Aorta (tissue), 5 donors: ENCODE measurements at regions not wholly inside any gene's neighbourhood (a gene's known extent, or its start where the extent isn't known, plus 50 kb on each side); places are given as distances from the start of the nearest gene placed in this dataset.
A peak's percentile ranks its signal among the peaks of the same experiment; 100 is the strongest.
"Not testable (repeated sequence)": the region's sequence is repeated elsewhere in the genome, so short reads cannot be mapped to it uniquely, and the experiment has no call there.

ENCODE experiments used
- ATAC-seq: fragments of 200-7000 bp; cut with Tn5 transposase; one replicate; pipeline ENCODE4 v1.9.1; 2022; ENCODE audit warnings: moderate library complexity; ENCODE audit not compliant: low FRiP score
- DNase-seq, 2 donors: peaks; one replicate each; pipeline ENCODE4 v3.0.0-alpha.2; 2020
- H3K27ac ChIP-seq, 2 donors: one replicate each; pipeline ENCODE4 v1.5.1; 2013; ENCODE audit warnings: low read length in 2 of 2, mild to moderate bottlenecking in 2 of 2, moderate library complexity in 2 of 2, control low read depth in 1 of 2, inconsistent platforms in 1 of 2, low read depth in 1 of 2
- H3K27me3 ChIP-seq, 2 donors: one replicate each; pipeline ENCODE4 v1.6.1; 2013; ENCODE audit warnings: control low read depth in 1 of 2, low read length in 1 of 2, mild to moderate bottlenecking in 1 of 2, moderate library complexity in 1 of 2; ENCODE audit not compliant: insufficient read depth in 2 of 2, control insufficient read depth in 1 of 2
- H3K36me3 ChIP-seq, 2 donors: one replicate each; pipeline ENCODE4 v1.6.1; 2013; ENCODE audit warnings: control low read depth in 1 of 2, low read length in 1 of 2, mild to moderate bottlenecking in 1 of 2; ENCODE audit not compliant: insufficient read depth in 2 of 2, control insufficient read depth in 1 of 2
- H3K4me1 ChIP-seq, 2 donors: one replicate each; pipeline ENCODE4 v1.6.1; 2013; ENCODE audit warnings: low read length in 2 of 2, control low read depth in 1 of 2, mild to moderate bottlenecking in 1 of 2, moderate library complexity in 1 of 2; ENCODE audit not compliant: insufficient read depth in 2 of 2, control insufficient read depth in 1 of 2
- H3K4me3 ChIP-seq, 2 donors: one replicate each; pipeline ENCODE4 v1.5.1; 2013; ENCODE audit warnings: low read length in 2 of 2, control low read depth in 1 of 2, mild to moderate bottlenecking in 1 of 2
- H3K9me3 ChIP-seq: one replicate; pipeline ENCODE4 v1.6.1; 2013; ENCODE audit warnings: mild to moderate bottlenecking, low read length; ENCODE audit not compliant: control insufficient read depth
- WGBS, 2 donors: extraction: QIAGEN DNeasy Blood & Tissue Kit; methylation state at CpG; one replicate each; pipeline ENCODE4 v1.1.7; 2013; 5-methylcytosine and 5-hydroxymethylcytosine counted together
- intact Hi-C, 2 donors: fragments of 100-400 bp; cut with DNase I; formaldehyde crosslinking; loops; one replicate each; pipeline versions ENCODE4 v1.14.2 to v1.15.0; 2022
- donor health status: healthy with polysubstance abuse.
- donor health status: Bipolar disorder and iron deficiency.
- donor health status: DM: no; HTN: no; CAD: no.
- donor health status: DM: no; HTN: no; CAD: no.
- donor health status: DM: yes; HTN: yes; CAD: no.

GRCh38 chr10:38430242-38430641, 336.1 kb downstream of the ZNF37A start:
- DNase-seq, H3K27me3 ChIP-seq, H3K9me3 ChIP-seq, H3K4me3 ChIP-seq, H3K36me3 ChIP-seq, H3K4me1 ChIP-seq, intact Hi-C loops, ATAC-seq, H3K27ac ChIP-seq: not testable (repeated sequence)
- 96 to 100% methylated on average over 1 to 2 of the region's 2 CpGs for WGBS, 2 donors

- H3K27me3 ChIP-seq, ATAC-seq, H3K4me3 ChIP-seq, H3K27ac ChIP-seq, DNase-seq, intact Hi-C loops, H3K4me1 ChIP-seq, H3K9me3 ChIP-seq, H3K36me3 ChIP-seq: not testable (repeated sequence)
- WGBS, 2 donors, result 90 to 97% methylated on average over 2 to 5 of the region's 5 CpGs
Measured at GRCh38 chr10:38437359-38437758, 343.2 kb downstream of the ZNF37A start.

DNA sequence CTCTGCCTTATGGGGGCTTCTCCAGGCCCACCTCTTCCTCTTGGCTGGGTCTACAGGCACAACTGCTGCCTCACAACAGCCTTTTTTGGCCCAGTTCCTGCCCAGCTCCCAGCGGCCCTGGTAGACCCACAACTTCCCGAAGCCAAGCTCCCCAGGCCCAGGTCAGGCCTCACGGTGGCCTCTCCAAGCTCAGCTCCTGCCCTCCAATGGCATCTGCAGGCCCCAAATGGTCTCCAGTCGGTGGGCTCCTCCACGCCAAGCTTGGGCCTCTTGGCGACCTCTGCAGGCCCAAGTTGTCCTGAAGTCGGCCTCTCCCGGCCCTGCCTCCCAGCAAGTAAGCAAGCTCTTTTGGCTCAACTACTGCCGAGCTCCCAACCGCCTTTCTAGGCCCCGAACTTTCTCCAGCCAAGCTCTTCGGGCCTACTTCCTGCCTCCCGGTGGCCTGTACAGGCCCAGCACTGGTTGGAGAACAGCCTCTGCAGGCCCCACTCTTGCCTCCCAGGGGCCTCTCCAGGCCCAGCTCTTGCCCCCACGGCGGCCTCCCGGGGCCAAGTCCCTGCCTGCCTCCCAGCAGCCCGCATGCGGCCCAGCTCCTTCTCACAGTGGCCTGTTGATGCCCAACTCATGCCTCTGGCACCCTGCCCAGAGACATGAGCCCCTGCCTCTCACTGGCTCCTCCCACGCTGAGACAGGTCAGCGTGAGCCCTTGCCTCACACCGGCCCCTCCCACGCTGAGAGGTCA, 354.6 kb downstream of the ZNF37A start:
- intact Hi-C loops, H3K27ac ChIP-seq, H3K9me3 ChIP-seq, H3K27me3 ChIP-seq, DNase-seq, H3K36me3 ChIP-seq, ATAC-seq, H3K4me3 ChIP-seq, H3K4me1 ChIP-seq: not testable (repeated sequence)
- 95 to 97% methylated on average over 21 to 22 of the region's 22 CpGs for WGBS, 2 donors

DNA sequence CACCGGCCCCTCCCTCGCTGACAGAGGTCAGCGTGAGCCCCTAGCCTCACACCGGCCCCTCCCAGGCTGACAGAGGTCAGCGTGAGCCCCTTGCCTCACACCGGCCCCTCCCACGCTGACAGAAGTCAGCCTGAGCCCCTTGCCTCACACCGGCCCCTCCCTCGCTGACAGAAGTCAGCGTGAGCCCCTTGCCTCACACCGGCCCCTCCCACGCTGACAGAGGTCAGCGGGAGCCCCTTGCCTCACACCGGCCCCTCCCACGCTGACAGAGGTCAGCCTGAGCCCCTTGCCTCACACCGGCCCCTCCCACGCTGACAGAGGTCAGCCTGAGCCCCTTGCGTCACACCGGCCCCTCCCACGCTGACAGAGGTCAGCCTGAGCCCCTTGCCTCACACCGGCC, 355.5 kb downstream of the ZNF37A start:
- H3K36me3 ChIP-seq, H3K27ac ChIP-seq, H3K9me3 ChIP-seq, H3K4me1 ChIP-seq, ATAC-seq, H3K27me3 ChIP-seq, DNase-seq, H3K4me3 ChIP-seq, intact Hi-C loops: not testable (repeated sequence)
- WGBS, 2 donors, result 95 to 98% methylated on average over 20 to 21 of the region's 21 CpGs

GRCh38 chr10:38450372-38451057, 356.4 kb downstream of the ZNF37A start:
- intact Hi-C loops, H3K36me3 ChIP-seq: not testable (repeated sequence)
- 93 to 97% methylated on average over 32 of the region's 32 CpGs for WGBS, 2 donors

GRCh38 chr10:38451306-38451967, 357.3 kb downstream of the ZNF37A start:
- H3K36me3 ChIP-seq, H3K27ac ChIP-seq, intact Hi-C loops, H3K9me3 ChIP-seq, H3K27me3 ChIP-seq, H3K4me1 ChIP-seq, ATAC-seq, H3K4me3 ChIP-seq: not testable (repeated sequence)
- WGBS, 2 donors, result 96% methylated on average over 24 to 28 of the region's 28 CpGs
- peak in 1 of 2 donors; percentile 70 for DNase-seq

More at GRCh38 chr10:38450372-38451057, 356.4 kb downstream of the ZNF37A start:
- DNase-seq, H3K27ac ChIP-seq, H3K9me3 ChIP-seq, H3K4me3 ChIP-seq, H3K4me1 ChIP-seq, ATAC-seq, H3K27me3 ChIP-seq: not testable (repeated sequence)
